Erythroblast (primary cell): ENCODE measurements at regions not wholly inside any gene's neighbourhood (a gene's known extent, or its start where the extent isn't known, plus 50 kb on each side); places are given as distances from the start of the nearest gene placed in this dataset.

Source experiments
- GATA1 ChIP-seq: IDR thresholded peaks from 2 replicates; pipeline ENCODE4 v1.6.1; 2011; ENCODE audit warnings: low read depth, mild to moderate bottlenecking, control low read depth, low read length, moderate library complexity
- POLR2A ChIP-seq: IDR thresholded peaks from 2 replicates; pipeline ENCODE4 v1.6.1; 2011; ENCODE audit warnings: mild to moderate bottlenecking, low read length

DNA sequence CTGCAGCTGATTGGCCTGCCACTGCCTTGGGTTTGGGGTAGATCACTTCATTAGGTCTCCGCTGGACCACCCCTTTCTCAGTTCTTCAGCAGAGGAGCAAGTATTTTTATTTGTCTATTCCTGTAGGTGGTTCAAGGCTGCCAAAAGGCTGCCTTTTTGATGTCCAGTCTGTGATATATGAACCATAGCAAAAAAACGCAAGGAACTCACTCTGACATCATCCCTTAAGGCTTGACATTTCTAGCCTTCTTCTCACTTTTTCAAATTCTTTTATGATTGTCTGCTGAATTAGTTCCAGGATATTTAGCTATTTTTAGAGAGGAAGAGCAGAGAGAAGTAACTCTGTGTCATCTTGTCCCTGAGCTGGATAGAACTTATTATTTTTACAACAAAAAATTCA lies 269.2 kb downstream of the BAMBI start:
- TF ChIP-seq POLR2A (no peak), GATA1 (no peak)
